Activated naive CD4-positive, alpha-beta T cell treated with anti-CD3 and anti-CD28 coated beads, Interleukin-2, amount 50 U/mL, for 72 hours (primary cell): ENCODE measurements at regions not wholly inside any gene's neighbourhood (a gene's known extent, or its start where the extent isn't known, plus 50 kb on each side); places are given as distances from the start of the nearest gene placed in this dataset.
"Not testable (repeated sequence)": the region's sequence is repeated elsewhere in the genome, so short reads cannot be mapped to it uniquely, and the experiment has no call there.

Experiments used
- ATAC-seq, 2 donors: fragments of 150-1000 bp; cut with Tn5 transposase; 2 replicates each; pipeline ENCODE4 v1.10.0; 2021; ENCODE audit warnings: mild to moderate bottlenecking in 2 of 2, moderate library complexity in 2 of 2
- DNase-seq, 2 donors: peaks; one replicate each; pipeline ENCODE4 v3.0.0; 2021 to 2022; ENCODE audit warnings: low spot score in 2 of 2
- H3K27ac Mint-ChIP-seq, 2 donors: one replicate each; pipeline ENCODE4 v1.8.0; 2022; ENCODE audit warnings: mild to moderate bottlenecking in 2 of 2, mixed read lengths in 2 of 2
- H3K36me3 Mint-ChIP-seq, 2 donors: one replicate each; pipeline ENCODE4 v1.8.0; 2022; ENCODE audit warnings: mixed read lengths in 2 of 2
- H3K9me3 Mint-ChIP-seq, 2 donors: one replicate each; pipeline ENCODE4 v1.8.0; 2022; ENCODE audit warnings: mixed read lengths in 2 of 2

DNA sequence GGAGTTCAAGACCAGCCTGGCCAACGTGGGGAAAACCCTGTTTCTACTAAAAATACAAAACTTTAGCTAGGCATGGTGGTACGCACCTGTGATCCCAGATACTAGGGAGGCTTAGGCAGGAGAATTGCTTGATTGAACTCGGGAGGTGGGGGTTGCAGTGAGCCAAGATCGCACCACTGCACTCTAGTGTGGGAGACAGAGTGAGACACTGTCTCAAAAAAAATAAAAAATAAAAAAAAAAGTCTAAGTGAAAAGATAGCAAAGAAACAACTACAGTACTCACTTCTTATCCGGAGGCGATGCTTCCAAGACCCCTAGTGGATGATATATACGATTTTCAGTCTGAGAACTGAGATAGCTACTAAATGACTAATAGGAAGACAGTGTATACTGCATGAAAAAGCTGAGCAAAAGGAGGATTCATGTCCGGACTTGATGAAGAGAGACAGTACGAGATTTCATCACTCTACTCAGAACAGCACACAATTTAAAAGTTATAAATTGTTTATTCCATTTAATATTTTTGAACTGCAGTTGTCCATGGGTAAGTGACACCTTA, 138.7 kb upstream of the GOLGA6L6 start:
- H3K27ac Mint-ChIP-seq, H3K36me3 Mint-ChIP-seq, DNase-seq, H3K9me3 Mint-ChIP-seq, ATAC-seq: not testable (repeated sequence)

DNA sequence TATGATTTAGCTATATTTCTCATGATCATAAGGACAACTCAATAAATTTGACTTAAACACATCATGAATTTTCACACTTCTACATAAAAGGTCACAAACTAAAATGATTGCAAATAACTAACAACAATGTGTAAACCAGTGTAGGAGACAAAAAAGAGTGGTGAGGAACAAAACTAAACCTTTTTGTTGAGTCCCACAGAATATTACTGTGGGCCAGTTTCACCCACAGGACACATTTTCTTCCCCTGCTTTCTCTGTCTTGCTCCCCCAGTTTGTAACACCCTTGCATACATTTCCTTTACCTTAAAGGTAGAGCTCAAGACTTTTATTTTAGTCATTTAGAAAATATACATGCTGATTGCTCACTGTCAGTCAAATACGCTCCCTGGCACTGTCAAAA, 130.9 kb upstream of the GOLGA6L6 start:
- H3K36me3 Mint-ChIP-seq, result no peaks in the 10 kb centered on the region
- ATAC-seq, result no peak
- no peak for DNase-seq
- H3K27ac Mint-ChIP-seq, result no peak overlapping the region
- no peaks in the 10 kb centered on the region for H3K9me3 Mint-ChIP-seq

DNA sequence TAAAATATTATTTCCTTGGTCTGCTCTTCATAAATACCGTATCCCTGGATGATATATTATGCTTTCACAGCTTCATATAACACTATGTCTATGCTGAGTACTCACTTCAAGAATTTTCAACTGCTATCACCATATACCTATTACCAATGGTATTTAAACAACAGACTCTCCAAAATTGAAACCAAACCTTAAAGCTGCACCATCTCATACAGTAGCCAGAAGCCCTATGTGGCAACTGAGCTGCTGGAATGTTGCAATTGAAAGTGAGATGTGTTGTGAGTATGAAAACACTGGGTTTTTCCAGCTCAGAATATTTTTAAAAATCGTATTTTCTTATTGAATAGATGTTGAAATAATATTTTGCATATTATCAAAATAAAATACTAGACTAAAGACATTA, 130.1 kb upstream of the GOLGA6L6 start:
- ATAC-seq, result no peak
- Mint-ChIP-seq H3K9me3 (no peaks in the 10 kb centered on the region), H3K36me3 (no peaks in the 10 kb centered on the region), H3K27ac (no peak overlapping the region)
- no peak for DNase-seq

DNA sequence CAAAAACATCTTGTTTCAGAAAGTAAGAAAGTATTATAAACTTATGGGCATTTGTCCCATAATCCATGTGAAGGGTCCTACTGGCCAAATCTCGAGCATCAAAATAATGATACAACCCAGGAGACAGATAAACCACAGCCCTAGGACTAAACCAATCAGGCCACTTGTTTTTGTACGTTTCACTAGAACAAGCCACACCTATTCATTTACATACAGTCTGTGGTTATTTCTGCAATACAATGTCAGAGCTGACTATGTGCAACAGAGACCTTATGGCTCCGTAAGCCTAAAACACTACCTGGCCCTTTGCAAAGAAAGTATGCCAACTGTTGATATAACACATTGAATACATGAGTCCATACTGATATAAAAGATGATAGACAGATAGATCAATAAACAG, 124.8 kb upstream of the GOLGA6L6 start:
- DNase-seq, H3K9me3 Mint-ChIP-seq, ATAC-seq, H3K27ac Mint-ChIP-seq, H3K36me3 Mint-ChIP-seq: not testable (repeated sequence)

DNA sequence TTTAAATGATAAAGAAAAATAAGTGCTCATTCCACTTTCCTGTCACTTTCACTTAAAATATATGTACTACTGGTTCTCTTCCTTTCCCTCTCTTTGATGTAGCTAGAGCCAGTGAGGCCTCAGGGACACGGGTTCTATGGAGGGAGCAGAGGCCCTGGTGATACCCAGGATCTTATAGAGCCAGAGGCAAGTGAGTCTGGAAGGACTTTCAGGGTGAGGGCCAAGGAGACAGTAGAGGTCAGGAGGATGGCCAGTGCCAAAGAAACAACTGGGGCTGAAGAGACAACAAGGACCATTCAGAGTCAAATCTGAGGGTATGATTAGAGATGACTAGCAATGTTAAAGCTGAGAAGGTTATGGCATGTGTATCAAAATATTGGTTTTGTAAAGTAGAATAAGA, 124.1 kb upstream of the GOLGA6L6 start:
- no peak for ATAC-seq
- Mint-ChIP-seq H3K27ac (no peak overlapping the region), H3K9me3 (no peaks in the 10 kb centered on the region)

DNA sequence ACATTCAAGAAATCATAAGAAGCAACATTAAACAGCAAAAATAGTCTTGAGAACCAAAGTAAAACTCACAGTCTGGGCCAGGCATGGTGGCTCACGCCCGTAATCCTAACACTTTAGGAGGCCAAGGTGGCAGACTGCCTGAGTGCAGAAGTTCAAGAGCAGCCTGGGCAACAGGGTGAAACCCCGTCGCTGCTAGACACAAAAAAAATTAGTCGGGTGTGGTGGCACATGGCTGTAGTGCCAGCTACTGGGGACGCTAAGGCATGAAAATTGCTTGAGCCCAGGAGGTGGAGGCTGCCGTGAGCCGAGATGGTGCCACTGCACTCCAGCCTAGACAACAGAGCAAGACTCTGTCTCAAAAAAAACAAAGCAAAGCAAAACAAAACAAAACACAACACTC, 117.7 kb upstream of the GOLGA6L6 start:
- Mint-ChIP-seq H3K27ac (no peak overlapping the region), H3K36me3 (no peaks in the 10 kb centered on the region), H3K9me3 (no peaks in the 10 kb centered on the region)
- no peak for DNase-seq
- ATAC-seq, result no peak

More for the DNA sequence above, 124.1 kb upstream of the GOLGA6L6 start:
- DNase-seq, result no peak
- H3K36me3 Mint-ChIP-seq, result no peaks in the 10 kb centered on the region

DNA sequence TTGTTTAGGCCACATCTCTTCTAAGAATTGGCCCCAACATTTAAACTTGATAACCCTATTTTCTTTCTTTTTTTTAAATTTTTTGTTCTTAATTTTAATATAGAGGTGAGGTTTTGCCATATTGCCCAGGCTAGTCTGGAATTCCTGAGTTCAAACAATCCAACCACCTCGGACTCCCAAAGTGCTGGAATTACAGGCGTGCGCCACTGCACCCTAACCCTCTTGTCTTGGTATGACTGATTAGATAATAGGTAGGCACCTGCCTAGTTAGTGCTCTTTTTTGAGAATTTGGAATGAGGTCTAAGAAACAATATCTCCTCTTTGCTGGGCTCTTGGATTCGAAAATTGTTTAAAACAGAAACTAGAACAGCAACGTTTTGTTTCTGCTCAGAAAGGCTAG, 116.4 kb upstream of the GOLGA6L6 start:
- ATAC-seq, result no peak
- no peak for DNase-seq
- no peak overlapping the region for H3K27ac Mint-ChIP-seq
- H3K36me3 Mint-ChIP-seq, result no peaks in the 10 kb centered on the region
- H3K9me3 Mint-ChIP-seq, result no peaks in the 10 kb centered on the region

DNA sequence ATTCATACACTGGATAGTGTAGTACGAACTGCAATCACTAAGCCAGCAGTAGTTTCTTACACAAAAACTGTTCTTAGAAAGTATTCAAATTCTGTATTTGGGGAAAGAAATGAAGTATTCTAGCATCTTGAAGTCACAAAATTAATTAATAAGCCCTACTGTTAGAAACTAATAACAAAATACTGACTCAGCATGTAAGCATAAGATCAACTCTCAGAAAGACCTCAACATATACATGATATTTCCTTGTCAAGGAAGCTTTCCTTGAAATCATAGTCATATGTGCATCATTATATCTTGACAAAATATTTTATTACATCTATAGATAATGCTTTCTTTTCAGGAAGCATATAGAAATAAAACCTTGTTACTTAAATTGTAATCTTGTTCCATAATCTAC, 115.5 kb upstream of the GOLGA6L6 start:
- ATAC-seq (no peak), DNase-seq (no peak)
- Mint-ChIP-seq H3K36me3 (no peaks in the 10 kb centered on the region), H3K9me3 (no peaks in the 10 kb centered on the region), H3K27ac (no peak overlapping the region)

DNA sequence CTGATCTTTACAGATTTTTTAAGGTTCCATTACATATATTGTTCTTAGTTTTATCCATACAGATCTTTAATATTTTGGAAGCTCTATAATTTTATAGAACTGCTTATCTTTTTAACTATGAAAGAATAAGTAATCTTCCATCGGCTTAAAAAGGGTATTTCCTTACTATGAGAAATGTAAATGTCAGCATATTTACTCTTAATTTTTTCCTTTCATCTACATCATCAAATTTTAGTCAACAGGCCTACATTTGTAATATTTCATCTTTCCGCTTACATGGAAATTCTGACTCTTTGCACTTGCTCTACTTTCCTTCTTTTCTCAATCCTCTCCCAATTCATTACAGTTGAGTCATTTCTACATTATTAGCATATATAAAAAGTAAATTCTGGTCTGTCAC, 111.3 kb upstream of the GOLGA6L6 start:
- H3K36me3 Mint-ChIP-seq, result no peaks in the 10 kb centered on the region
- ATAC-seq (no peak), DNase-seq (no peak)
- H3K9me3 Mint-ChIP-seq, result no peaks in the 10 kb centered on the region
- H3K27ac Mint-ChIP-seq, result no peak overlapping the region

DNA sequence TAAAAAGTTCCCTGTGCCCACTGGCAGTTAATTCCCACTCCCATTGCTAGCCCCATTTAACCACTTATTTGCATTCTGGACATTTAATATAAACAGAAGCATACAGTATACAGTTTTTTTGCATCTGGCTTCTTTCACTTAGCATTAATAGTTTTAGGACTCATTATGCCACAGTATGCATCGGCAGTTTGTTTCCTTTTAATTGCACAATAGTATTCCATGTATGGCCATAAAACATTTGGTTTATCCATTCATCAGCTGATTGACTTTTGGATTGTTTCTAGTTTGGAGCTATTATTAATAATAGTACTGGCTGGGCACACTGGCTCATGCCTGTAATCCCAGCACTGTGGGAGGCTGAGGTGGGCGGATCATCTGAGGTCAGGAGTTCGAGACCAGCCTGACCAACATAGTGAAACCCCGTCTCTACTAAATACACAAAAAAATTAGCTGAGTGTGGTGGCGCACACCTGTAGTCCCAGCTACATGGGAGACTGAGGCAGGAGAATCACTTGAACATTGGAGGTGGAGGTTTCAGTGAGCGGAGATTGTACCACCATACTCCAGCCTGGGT, 106.9 kb upstream of the GOLGA6L6 start:
- H3K27ac Mint-ChIP-seq, DNase-seq, H3K36me3 Mint-ChIP-seq, ATAC-seq, H3K9me3 Mint-ChIP-seq: not testable (repeated sequence)

DNA sequence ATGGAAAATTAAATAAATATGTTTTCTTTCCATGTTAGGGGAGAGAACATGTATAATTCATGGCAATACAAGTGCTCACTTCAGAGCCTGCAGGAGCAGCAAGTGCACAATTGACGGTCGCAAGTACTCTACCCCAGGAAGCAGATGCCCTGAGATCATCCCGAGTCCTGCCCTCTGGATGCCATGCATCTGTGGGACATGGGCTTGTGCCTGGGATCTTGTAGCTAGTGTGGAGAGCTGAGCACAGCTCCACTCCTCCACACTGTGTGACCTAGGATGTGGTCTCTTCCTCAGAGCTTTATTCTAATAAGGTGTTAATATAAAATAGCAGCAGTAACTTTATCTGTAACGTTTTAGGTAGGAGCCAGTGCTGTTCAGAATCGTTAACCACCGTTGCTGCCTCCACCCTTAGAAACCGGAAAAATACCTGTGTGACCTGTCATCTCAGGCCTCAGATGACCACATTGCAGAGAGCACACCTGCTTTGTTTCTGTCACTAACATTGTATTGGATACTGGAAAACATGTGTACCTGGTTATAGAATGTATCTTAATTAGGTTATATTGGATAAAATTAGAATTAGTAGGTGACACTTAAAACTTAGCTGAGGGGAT, 105.0 kb upstream of the GOLGA6L6 start:
- DNase-seq (no peak), ATAC-seq (peak in 1 of 2 donors; percentile 25)
- H3K9me3 Mint-ChIP-seq, result no peaks in the 10 kb centered on the region
- no peaks in the 10 kb centered on the region for H3K36me3 Mint-ChIP-seq
- H3K27ac Mint-ChIP-seq, result no peak overlapping the region

DNA sequence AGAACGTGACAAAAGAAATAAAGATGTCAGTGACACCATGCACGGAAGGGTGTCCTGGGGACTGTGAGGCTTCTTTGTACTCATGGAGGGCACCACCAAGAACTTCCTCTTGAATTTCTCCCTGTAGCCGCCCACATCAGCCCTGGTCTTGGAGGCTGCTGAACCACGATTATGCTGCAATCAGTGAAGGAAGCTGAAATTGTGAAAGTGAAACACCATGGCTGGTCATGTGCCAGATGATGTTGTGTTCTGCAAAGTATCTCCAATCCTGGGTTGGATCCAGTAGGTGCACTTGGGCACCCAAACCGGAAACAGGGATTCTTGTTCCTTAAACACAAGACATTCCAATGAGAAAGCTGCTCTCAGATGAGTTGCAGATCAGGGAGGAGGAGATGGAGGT, 104.4 kb upstream of the GOLGA6L6 start:
- Mint-ChIP-seq H3K27ac (no peak overlapping the region), H3K9me3 (no peaks in the 10 kb centered on the region), H3K36me3 (no peaks in the 10 kb centered on the region)
- ATAC-seq, result peak; percentile 54 to 78
- no peak for DNase-seq

DNA sequence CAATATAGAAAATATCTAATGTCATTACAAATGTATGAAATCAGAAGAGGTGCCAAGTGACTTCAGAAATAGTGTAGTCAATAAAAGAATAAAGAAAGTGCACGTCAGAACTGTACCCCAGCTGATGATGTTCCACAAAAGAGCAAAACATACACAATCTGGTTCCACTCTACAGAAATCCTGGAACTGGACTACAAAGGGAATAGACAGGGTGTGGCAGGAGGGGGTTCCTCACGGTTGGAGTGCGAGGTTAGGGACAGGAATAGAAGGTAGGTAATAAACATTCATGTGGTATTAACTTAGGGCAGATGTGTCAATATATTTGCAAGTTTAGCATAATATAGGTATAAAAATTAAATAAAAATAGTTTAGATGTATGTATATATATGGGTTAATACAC, 103.3 kb upstream of the GOLGA6L6 start:
- DNase-seq (no peak), ATAC-seq (no peak)
- Mint-ChIP-seq H3K36me3 (no peaks in the 10 kb centered on the region), H3K9me3 (no peaks in the 10 kb centered on the region), H3K27ac (no peak overlapping the region)

DNA sequence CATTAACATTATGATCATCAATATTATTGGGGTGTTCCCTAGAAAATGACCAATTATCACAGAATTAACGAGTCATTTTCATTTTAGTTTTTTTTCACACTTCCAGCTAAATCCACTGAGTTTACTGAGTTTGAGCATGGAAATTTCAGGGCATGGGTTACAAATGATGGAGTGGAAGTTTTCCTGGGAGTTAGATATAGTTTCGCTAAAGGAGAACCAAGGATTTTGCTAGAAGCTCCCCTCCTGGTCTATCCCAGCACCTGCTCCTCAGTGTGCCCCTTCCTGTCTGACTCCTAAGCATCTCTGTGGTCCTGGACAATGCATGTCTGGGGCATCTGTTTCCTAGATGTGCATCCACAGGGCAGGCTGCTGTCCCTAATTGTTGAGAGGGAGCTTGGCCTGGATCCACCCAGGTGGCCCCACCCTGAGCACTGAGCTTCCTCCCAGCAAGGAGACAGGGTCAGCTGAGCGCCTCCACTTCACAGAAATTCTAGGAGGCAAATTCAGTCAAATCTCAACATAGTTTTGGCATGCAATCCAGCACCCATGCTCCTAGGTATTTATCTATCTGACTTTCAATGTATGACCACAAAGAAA, 102.3 kb upstream of the GOLGA6L6 start:
- Mint-ChIP-seq H3K27ac (no peak overlapping the region), H3K9me3 (no peaks in the 10 kb centered on the region), H3K36me3 (no peaks in the 10 kb centered on the region)
- no peak for ATAC-seq
- DNase-seq, result no peak

DNA sequence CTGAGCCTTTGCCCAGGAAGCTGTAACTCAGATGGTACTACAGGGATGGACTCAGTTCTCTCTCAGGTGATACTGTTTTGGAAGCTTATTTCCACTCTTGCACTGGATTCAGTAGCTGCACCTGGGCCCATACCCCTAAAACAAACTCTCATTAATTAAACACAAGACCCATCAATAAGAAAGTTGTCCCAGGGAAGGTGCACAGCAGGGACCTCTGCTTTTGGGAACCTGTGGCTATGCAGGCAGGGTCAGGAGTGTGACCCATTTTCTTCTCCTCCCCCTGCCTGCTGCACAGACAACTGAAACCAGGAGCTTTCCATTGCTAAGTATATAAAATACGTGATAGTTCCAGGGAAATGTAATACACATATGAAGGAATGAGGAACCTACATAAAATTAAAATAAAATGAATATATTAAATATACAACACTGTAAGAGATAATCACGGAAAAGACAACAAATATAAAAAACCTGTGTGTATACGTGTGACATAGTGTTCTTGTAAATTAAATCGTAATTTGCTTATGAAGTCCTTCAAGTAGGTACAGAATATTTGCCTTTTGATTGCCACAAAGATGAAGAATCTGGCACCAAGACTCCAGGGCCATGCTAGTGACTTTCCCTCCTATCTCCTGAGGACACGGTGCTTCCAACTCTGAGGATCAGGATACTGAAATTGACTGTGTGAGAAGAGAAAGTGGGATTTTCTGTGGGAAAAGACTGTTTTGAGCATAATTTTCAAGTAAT, 101.6 kb upstream of the GOLGA6L6 start:
- no peak for DNase-seq
- H3K9me3 Mint-ChIP-seq, result no peaks in the 10 kb centered on the region
- no peaks in the 10 kb centered on the region for H3K36me3 Mint-ChIP-seq
- no peak overlapping the region for H3K27ac Mint-ChIP-seq
- ATAC-seq, result no peak

DNA sequence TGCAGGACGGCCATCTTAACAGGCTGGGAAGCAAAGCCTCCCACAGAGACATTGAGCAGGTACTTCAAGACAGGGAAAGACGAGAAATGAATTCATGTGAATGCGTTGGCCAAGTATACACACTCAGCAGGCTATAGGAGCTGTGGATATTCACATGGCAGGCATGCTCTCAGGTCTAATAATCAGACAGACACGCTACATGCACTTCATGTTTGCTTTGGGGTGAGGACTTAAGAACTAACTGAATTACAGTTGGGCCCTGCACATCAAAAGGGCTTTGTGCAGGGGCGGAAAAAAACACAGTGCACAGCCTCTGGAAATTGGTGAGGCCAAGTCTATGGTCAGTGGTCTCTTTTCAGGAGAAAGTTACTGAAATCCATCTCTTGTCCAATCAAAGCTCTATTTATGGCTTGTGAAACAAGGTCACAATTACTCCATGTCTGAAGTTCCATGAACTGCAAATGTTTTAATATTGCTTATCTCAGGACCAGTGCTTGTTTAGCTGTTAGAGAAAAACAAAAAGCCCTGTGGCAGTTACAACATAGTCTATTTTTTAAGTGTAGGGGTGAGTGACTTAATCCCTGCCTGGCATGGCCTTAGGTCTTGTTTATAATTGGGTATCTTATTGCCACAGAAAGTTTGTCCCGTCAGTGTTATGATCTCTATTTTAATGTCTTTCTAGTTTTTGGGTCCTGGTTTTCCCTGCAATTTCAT, 100.6 kb upstream of the GOLGA6L6 start:
- Mint-ChIP-seq H3K36me3 (no peaks in the 10 kb centered on the region), H3K27ac (no peak overlapping the region), H3K9me3 (no peaks in the 10 kb centered on the region)
- ATAC-seq (no peak), DNase-seq (no peak)

DNA sequence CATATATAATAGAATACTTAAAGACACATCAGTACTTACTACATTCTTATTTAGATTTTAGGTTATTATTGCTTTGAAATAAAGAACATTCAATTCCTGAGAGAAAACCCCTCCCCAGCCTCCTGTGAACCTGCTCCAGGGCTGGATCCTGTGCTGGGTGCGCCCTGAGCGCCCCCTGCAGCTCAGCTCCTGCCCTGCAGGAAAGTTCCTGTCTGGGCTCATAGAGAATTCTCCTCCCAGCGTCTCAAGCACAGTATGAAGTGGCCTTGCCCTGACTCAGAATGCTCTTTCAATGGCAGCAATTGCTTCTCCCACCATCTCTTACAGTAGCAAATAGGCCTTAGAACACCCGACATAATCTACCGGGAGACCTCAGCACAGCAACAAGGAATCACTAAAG, 98.8 kb upstream of the GOLGA6L6 start:
- peak; percentile 67 to 84 for ATAC-seq
- not testable (repeated sequence) for H3K27ac Mint-ChIP-seq, DNase-seq

More for the DNA sequence above, 98.8 kb upstream of the GOLGA6L6 start:
- not testable (repeated sequence) for H3K36me3 Mint-ChIP-seq, H3K9me3 Mint-ChIP-seq
